HG03521 (cell line): ENCODE measurements at regions not wholly inside any gene's neighbourhood (a gene's known extent, or its start where the extent isn't known, plus 50 kb on each side); places are given as distances from the start of the nearest gene placed in this dataset.

Source experiments
- ATAC-seq: cut with Tn5 transposase; IDR thresholded peaks from one replicate; pipeline ENCODE4 v1.9.1; 2021; ENCODE audit warnings: mild to moderate bottlenecking, moderate library complexity; ENCODE audit not compliant: unreplicated experiment

DNA sequence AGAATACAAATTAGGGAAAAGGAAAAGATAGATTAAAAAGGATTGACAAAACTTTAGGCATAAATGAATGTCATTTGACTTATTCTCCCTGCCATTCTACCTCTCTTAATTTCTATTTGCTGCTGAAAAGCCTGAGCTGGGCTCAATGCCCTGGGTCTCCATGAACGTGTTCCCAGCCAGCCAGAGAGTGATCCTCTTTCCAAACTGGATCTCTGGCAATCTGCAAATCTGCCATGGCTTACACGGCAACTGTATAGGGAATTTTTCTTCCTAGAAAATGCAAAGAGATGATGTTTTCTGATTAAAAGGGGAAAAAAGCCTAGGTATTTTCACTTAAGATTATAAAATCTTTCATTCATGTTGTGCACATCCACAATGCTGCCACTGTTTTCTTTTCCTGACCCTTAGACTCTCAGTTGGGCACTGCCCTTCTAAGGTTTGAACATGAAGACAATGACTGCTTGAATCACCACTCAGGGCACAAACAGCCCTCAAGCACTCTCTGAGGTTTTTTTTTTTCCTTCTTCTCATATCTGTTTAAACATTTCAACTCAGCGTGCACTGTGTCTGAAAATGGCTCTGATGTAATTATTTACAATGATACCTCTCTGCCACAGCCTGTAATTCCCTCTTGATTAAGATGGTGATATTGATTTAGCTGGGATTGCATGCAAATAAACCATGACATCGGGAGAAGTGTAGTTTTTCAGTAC, 60.3 kb downstream of the DACT1 start:
- ATAC-seq, result no peak

DNA sequence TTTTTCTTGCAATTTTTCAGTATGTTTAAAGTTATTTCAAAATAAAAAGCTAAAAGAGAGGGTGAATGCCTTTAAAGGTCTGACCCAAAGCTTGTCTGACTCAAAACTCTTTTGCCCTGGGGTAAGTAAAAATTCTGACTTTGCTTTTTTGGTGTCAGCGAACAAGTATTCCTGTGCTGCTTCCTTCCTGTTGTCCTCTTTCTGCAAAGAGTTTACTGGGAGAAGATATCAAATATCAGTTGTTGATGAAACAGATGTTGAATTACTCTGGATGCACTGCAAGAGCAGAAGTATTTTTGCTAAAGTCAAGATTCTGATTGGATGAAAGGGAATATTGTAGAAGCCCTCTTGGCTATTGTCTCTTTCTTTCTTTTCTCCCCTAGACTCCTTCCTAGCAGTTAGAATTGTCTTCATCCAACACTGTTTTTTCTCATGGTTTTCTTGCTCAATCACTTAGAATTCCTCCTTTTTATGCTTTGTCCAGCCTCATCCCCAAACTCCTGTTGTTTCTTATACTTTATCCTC, 62.0 kb downstream of the DACT1 start:
- no peak for ATAC-seq

DNA sequence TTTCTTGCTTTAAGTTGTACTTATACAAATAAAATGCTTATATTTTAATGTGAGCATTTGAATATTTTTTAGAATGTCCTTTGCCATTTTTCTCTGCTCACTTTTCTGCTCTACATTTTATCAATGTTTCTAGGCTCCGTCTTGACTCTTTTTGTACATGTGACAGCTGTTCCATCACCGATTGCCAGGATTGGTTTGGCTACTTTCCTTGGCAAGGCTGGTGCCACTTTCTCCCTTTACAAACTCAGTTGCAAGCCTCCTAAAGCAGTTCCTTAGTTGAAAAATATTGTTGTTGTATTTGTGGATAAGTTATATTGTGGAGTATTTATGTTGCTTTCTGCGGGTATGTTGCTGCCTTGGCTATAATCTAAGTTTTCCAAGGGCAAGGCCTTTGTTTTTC, 63.4 kb downstream of the DACT1 start:
- no peak for ATAC-seq

DNA sequence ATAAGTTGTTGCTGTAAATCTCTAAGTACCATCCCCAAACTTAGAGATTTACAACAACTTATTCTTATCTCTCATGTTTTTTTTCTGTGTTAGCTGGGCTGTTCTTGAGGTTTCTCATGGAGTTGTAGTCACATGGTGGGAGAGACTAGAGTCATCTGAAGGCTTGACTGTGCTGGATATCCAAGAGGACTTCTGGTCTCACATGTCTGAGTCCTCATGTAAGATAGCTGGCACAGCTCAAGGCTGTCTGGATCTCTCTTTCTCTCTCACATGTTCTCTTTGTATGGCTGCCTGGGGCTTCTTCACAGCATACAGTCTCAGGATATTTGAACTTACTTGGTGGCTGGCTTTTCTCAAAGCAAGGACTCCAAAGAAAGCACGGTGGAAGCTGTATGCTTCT, 63.8 kb downstream of the DACT1 start:
- ATAC-seq, result no peak

DNA sequence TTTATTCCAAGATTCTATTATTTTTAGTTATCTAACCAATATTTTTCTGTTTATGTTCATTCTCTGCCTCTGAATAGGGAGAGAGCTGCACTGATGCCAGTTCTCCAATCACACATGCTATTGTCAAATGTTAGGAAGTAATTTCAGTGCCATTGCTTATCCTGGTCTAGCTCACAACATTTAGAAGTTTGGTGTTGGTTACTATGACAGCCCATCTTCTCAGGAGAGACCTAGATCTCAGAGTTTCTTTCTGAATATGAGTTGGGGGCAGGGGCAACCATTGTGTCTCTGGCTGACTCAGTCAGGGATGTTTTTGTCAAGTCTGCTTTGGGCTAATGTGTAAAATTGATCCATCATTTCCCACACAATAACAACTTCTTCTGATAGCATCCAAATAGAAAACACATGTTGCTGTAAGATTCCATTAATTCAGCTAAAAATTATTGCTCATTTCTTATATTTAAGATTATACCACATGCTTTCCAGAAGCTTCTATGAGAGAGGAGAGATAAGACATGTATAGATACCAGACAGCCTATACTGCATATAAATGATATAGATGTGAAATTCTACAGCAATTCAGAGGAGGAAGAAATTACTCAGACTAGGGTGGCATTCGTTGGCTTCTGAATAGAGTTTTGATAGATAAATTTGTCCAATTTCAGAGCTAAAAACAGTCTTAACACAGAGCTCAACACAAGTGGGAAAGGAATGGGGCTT, 64.8 kb downstream of the DACT1 start:
- no peak for ATAC-seq

DNA sequence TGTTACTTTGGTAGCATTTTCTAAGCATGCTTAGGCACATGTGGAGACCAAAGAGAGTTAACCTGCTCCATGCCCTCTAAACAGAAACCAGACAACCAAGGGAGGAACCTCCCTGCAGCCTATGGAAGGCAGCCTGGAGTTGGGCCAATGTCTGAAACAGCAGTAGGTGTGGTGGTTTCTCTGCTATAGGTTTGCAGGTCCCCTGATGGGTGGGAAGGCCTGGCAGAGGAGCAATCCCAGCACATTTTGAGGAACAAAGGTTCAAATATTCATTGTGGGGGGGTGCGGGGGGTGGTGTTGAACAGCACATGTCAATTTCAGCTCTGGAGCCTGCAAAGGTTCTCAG, 65.4 kb downstream of the DACT1 start:
- no peak for ATAC-seq

DNA sequence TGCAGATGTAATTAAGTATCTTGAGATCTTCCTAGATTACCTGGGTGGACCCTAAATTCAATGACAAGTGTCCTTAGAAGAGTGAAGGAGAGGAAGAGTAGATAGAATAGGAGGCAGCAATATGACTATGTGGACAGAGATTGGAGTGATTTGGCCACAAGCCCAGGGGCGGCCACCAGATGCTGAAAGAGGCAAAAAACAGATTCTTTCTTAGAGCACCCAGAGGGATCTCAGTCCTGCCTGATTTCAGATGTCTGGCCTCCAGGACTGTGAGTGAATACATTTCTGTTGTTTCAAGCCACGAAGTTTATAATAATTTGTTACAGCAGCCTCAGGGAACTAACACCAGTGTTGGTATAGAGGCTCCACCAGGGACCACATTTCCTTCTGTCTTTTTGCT, 67.3 kb downstream of the DACT1 start:
- no peak for ATAC-seq

DNA sequence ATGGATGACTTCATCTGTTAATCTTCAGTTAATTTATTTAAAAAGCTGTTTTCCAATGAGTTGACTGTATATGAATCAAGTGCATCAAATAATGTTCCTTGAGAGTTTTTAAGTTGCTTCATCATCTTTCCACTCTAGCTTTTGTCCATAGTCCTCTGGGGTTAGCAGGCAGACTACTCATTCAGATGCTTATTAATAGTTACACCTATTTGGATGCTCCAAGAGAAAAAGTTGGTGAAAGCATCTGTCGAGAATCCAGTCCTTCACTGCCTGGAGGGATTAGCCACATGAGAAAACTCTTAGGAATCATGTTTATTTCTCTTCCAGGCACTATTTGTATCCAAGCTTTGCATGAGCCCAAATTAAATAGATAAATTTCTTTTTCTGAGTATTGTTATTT, 70.2 kb downstream of the DACT1 start:
- ATAC-seq, result no peak

DNA sequence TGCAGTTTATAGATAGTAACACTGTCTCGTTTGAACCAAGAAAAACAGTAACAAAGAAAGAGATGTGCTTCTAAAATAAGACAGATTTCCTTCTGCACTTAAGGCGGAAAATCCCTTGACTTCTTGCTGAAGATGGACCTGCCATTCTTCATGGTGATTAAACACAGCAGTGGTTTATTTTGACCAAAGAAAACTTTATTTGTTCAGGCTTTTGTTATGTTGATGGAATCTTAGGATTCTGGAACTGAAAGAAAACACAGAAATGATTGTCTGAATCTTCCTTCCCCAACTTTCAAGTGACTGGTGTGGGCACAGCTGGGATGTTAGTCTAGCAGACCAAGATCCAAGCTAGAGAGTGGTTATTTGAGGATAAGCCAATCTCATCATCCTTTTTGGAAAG, 72.2 kb downstream of the DACT1 start:
- no peak for ATAC-seq

DNA sequence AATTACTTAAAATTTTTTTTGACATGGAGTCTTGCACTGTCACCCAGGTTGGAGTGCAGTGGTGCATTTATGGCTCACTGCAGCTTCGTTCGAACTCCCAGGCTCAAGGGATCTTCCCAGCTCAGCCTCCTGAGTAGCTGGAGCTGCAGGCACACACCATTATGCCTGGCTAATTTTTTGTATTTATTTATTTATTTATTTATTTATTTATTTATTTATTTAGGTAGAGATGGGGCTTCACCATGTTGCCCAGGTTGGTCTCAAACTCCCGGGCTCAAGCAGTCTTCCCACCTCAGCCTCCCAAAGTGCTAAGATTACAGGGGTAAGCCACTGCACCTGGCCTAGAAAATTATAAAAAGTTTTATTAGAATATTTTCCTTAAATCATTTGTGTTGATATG, 73.6 kb downstream of the DACT1 start:
- no peak for ATAC-seq

DNA sequence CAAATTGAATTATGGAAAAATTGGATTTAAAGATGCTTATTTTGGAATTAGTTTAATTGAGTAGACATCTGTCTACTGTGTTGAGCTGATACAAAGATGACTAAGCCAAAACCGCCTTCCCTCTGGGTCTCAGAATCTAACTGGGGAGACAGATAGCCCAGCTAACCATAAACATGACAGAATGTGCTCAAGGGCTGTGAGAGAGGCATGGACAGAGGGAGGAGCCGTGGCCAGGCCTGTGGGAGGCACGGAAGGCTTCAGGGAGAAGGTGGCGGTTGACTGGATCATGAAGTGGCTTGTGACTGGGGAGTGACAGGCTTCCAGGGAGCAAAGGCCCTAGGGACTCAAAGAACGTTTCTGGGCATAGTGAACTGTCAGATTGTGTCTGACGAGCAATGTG, 74.6 kb downstream of the DACT1 start:
- no peak for ATAC-seq

DNA sequence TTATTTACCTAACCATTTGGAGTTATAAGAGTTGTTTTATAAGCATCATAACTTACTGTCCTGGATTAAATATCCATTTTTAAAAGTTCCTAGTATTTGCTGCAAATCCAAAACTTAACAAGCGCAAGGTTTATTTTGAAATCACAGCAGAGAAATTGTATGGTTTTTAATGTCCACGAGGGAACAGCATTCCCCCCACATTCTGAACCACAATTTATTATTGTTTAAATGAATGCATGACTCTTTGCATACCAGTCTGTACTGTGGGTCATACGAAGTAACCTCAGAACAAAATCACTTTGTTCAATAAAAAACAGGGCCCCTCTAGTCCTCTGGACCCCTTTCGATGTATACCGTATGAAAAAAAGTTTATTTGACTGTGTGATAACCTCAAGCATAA, 75.9 kb downstream of the DACT1 start:
- no peak for ATAC-seq

DNA sequence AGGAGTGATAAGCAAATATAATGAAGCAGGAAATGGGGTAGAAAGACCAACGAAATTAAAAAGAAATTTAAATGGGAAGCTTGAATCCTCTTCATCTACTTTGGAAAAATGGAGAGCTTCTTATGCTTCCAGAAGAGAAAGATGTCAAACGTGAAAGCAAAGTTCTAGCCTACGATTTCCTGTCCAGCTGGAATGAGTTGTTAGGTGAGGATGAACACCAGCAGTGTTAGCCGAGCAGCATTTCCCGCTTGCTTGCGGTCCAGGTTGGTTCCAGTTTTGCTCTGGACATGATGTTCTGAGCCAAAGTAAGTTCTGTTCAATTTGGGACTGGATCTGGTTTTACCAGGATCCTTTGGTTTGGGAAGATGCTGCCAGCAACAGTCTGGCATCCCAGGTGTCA, 78.9 kb downstream of the DACT1 start:
- no peak for ATAC-seq

DNA sequence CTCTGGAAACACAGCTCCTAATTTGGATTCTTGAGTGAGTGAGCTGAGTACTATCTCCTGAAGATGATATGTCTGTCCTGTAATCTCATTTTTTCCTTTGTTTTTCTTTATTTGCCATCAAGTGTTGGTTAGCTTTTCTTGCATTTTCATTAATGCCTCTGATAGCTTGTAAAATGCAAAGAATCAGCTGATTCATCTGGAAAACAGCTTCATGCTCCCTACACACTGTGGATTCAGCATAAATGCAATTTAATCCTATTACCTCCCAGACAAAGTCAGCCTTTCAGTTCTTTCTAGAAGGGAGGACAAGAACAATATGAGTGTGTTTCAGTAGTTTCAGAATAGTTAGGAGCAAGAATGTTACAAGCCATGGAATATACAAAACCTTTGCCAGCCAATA, 79.4 kb downstream of the DACT1 start:
- no peak for ATAC-seq

DNA sequence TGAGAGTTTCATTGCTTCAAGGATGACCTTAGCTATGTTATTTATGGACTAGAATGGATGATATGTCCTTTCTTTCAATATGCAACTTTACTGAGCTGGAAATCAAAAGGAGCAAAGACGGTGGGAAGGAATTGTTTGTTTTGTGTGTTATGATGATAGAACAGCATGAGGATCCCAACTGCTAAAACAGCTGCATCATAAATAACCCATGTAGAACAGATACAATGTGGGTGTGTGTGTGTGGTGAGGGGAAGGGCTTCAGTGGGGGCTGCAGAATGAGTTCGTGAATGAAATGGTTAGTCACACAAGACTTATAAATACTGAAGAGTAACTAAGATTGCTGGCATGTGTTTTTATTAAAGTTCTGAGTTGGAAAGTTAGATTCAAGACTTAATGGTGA, 80.1 kb downstream of the DACT1 start:
- ATAC-seq, result no peak

DNA sequence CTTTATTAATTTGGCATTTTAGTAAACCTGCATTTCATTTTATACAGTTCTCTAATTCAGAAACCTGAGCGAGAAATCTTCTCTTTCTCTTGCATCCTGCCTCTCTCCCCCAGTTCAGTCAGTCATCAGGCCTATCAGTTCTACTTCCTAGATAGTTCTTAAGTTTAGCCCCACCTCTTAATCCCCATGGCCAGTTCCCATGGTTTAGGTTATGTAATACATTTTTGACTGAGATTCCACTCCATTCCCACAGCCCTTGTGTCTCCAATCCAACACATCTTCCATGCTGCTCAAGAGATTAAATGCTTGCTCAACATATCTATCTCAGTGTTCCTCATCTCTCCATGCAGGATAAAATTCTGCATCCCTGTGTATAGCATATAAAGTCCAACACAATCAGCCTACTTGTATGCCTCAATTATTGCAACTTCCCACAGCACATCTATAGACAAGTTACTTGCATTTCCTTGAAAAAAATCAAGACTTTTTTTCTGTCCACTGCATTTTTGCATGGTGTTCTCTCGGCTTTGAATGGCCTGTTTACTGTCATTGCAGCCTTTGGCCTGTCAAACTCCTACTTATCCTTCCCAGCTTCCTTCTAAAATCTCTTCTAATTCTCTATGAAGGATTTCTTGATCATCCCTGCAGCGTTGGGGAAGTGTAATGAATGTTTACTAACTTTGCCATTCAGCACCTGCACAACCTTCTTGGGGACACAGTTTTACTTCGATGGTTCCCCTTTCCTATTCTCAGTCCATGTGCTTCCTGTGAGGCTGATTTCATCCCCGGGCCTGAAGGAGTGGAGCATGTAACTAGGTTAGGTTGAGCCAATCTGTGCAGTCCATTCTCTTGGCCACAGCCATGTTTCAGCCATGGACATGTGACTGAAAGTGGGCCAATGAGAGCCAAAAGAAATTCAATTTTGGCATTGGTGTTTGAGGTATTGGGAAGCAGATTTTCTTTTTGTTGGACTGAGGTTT, 80.8 kb downstream of the DACT1 start:
- no peak for ATAC-seq

DNA sequence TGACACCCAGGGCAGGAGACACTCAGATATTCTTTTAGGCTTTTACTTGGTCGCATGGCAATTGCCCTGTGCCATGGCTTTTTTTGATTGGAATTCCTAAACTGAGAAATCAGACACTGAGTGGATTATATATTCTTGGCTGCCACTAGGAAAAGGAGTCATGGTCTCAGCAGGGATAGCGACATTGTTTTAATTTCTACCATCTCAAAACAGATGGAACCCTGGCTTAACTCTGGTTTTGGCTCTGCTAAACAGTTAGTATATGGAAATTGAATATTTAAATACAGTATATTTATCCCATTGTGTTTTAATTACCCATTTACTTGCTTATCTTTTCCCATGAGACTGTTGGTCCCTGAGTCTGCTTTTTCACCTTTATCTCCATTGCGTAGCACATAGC, 84.0 kb downstream of the DACT1 start:
- ATAC-seq, result no peak

DNA sequence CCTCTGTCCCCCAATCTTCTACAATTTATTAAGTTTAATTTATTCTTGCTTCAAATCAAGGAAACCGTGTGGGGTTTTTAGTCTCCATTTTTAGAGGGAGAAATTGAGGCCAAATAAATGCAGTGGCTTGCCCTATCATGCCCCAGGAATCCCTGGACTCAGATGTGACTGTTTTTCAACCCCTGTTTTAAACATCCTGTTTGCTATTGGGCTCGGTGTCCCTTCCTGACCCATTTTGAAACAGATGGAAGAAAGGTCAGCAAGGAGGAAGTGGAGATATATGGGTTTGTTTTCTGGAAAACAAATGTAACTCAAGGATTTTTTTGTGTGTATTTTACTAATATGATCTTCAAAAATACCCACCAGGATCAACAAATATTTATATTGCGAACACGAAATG, 84.7 kb downstream of the DACT1 start:
- no peak for ATAC-seq

DNA sequence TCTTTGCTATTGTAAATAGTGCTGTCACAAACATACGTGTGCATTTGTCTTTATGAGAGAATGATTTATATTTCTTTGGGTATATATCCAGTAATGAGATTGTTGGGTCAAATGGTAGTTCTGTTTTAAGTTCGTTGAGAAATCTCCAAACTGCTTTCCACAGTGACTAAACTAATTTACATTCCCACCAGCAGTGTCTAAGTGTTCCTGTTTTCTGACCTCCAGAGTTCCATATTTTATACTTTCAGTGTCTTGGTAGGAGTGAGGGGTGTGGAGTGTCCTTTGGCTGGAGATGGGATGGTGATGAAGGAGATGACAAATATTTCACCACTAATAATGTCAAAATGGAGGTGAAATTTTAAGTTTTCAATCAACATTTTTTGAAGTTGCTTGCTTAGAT, 86.4 kb downstream of the DACT1 start:
- no peak for ATAC-seq

DNA sequence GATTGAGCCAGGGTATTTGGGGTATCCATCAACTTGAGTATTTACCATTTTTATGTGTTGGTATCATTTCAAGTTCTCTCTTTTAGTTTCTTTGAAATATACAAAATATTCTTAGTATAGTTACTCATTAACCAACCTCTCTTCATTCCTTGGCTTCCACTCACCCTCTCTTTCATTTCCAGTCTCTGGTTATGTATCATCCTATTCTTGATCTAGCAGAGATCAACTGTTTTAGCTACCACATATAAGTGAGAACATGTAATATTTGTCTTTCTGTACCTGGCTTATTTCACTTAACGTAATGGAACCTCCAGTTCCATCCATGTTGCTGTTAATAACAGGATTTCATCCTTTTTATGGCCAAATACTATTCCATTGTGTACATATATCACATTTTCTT, 86.9 kb downstream of the DACT1 start:
- ATAC-seq, result no peak

DNA sequence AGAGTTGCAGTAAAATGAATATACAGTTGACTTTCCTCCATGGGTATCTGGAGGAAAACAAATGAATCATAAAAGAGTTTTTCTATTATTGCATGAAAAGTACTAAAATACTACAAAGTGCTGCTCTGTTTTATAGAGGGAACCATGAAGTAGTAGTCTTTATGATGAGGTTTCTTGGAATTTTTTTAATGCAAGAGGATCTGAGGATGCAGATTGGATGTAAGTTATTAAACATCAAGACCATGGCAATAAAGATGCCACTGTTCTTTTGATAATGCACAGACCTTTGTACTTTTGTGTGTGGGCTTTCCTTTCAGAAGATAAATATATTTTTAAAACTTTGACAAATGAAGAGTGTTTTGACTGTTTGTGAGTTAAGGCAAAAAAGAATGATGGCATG, 87.5 kb downstream of the DACT1 start:
- ATAC-seq, result no peak

DNA sequence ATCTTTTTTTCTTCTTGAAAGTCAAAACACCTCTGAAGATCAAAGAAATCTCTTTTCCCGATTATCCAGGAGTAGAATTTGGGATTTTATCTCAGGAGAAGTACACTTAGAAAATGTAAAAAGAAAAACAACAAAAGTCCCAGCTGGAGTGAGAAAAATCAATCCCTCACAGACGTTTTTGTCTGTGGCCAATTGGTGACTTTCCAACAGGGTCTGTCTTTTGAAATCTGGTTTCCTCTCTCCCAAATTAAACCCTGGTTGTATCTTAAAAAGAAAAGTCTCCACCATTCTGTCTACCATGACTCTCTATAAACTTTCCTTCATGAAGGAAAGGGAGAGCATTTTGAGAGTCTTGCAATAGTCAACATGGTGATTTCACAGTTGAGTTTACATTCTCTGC, 88.1 kb downstream of the DACT1 start:
- ATAC-seq, result no peak
